ENCODE measurements at regions not wholly inside any gene's neighbourhood (a gene's known extent, or its start where the extent isn't known, plus 50 kb on each side); places are given as distances from the start of the nearest gene placed in this dataset.
"Not testable (repeated sequence)": the region's sequence is repeated elsewhere in the genome, so short reads cannot be mapped to it uniquely, and the experiment has no call there.

DNA sequence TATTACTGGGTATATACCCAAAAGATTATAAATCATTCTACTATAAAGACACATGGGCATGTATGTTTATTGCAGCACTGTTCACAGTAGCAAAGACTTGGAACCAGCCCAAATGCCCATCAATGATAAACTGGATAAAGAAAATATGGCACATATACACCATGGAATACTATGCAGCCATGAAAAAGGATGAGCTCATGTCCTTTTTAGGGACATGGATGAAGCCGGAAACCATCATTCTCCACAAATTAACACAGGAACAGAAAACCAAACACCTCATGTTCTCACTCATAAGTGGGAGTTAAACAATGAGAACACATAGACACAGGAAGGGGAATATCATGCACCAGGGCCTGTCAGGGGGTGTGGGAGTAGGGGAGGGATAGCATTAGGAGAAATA is 772.5 kb downstream of the SH3BGRL start:
- not testable (repeated sequence) for TF ChIP-seq CTCF (IDR thresholded peaks at IDR 0.05); POLR2AphosphoS5 (IDR thresholded peaks at IDR 0.05); EP300 (IDR thresholded peaks at IDR 0.05; ENCODE audit: low read depth); POLR2A (IDR thresholded peaks at IDR 0.05)

Measured in transverse colon (tissue), 4 donors.